ENCODE measurements at regions not wholly inside any gene's neighbourhood (a gene's known extent, or its start where the extent isn't known, plus 50 kb on each side); places are given as distances from the start of the nearest gene placed in this dataset.

DNA sequence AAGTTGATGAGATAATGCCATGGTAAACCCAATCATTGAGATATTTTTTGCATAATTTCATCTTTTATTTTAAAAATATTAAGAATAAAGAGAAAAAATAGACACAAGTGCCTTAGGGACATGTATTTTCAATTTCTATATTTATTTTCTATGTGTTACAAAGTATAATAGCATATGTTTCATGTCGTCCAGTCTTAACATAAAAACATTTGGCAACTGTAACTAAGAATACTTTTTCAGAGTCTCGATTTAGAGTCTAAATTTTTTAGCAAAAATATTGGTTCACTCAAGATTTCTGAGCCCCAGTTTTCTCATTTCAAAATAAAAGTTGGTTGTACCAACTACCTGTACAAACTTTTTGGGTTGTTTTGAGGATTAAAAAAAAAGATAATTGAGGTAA is 511.4 kb upstream of the ZNF385D start:
- Histone ChIP-seq H3K4me2 (ENCODE audit: insufficient read depth in 1 of 2, low read depth in 2 of 2, low read length in 2 of 2) (no peak overlapping the region), H4K5ac (ENCODE audit: insufficient read length, low read depth, low read length) (no peak overlapping the region), H2BK20ac (ENCODE audit: low read length) (no peak overlapping the region), H3K18ac (ENCODE audit: extremely low read depth, low read length) (no peak overlapping the region), H3K36me3 (ENCODE audit: control insufficient read depth in 2 of 4, insufficient read depth in 4 of 4, low read length in 3 of 4) (no peaks in the 10 kb centered on the region), H3K56ac (replicated peaks; ENCODE audit: insufficient read length, low read depth, low read length) (no peak overlapping the region), H3K27me3 (replicated peaks in 1 of 4; ENCODE audit: control insufficient read depth in 3 of 4, extremely low read depth in 1 of 4, insufficient read depth in 3 of 4, low read length in 3 of 4) (no peaks in the 10 kb centered on the region), H3K14ac (ENCODE audit: insufficient read length) (no peak overlapping the region), H3K4me1 (replicated peaks in 1 of 4; ENCODE audit: control insufficient read depth in 3 of 4, insufficient read depth in 4 of 4, low read length in 3 of 4) (no peaks in the 10 kb centered on the region), H4K91ac (replicated peaks; ENCODE audit: insufficient read length, low read length) (no peak overlapping the region), H2BK120ac (replicated peaks; ENCODE audit: low read depth, low read length) (no peak overlapping the region), H2BK15ac (ENCODE audit: low read length) (no peak overlapping the region), H2AFZ (ENCODE audit: low read length) (no peak overlapping the region), H2BK5ac (ENCODE audit: low read depth, low read length) (no peak overlapping the region), H3K9ac (replicated peaks in 1 of 4; ENCODE audit: extremely low read depth in 1 of 4, low read depth in 3 of 4, low read length in 3 of 4) (no peak overlapping the region), H3K4ac (replicated peaks; ENCODE audit: insufficient read length, low read depth, low read length) (no peak overlapping the region), H2BK12ac (ENCODE audit: low read depth, low read length) (no peak overlapping the region), H3K79me1 (ENCODE audit: low read depth, low read length) (no peaks in the 10 kb centered on the region), H3K79me2 (ENCODE audit: control insufficient read depth in 1 of 2, insufficient read depth in 2 of 2, low read length in 2 of 2) (no peaks in the 10 kb centered on the region), H4K20me1 (replicated peaks in 1 of 2; ENCODE audit: control insufficient read depth in 1 of 2, insufficient read depth in 2 of 2, low read length in 2 of 2) (peaks cover 0 to 2% of the 10 kb centered on the region in 2 experiments), H3K4me3 (ENCODE audit: extremely low read depth in 1 of 4, insufficient read depth in 2 of 4, low read depth in 3 of 4, low read length in 4 of 4) (no peak overlapping the region), H4K8ac (ENCODE audit: extremely low read depth, insufficient read depth, low read length) (no peak overlapping the region), H3K9me3 (ENCODE audit: insufficient read depth in 2 of 2, low read depth in 1 of 2, low read length in 1 of 2) (no peaks in the 10 kb centered on the region), H3K23ac (ENCODE audit: insufficient read length) (no peak overlapping the region), H3K27ac (ENCODE audit: low read depth, low read length) (no peak overlapping the region), H2AK5ac (ENCODE audit: low read depth, low read length) (no peak overlapping the region), H3K23me2 (ENCODE audit: low read depth, low read length) (no peaks in the 10 kb centered on the region; the same call in 1 of the 2 replicates)
- ChIA-PET POLR2A (ENCODE audit: partially characterized antibody) (no interaction called here), CTCF (ENCODE audit: partially characterized antibody) (interaction anchor here (0.7 kb wide), 1 partner anchor 382 kb away, joined by 3 read pairs; no protein-coding TSS in a partner anchor)
- FAIRE-seq (no peak), DNase-seq (ENCODE audit: low read depth in 1 of 2, low spot score in 2 of 2) (no peak)
- 87% methylated on average over 2 of the region's 2 CpGs; no CpG with 5 or more reads in 1 of the 2 experiments for WGBS, 2 experiments (ENCODE audit: extremely low coverage in 1 of 2, insufficient coverage in 1 of 2, insufficient read length in 1 of 2, insufficient replicate concordance in 2 of 2, low coverage in 1 of 2, low lambda C conversion rate in 2 of 2, missing lambda C conversion rate in 1 of 2)
- no peak for TF ChIP-seq POU5F1 (IDR thresholded peaks at IDR 0.05; ENCODE audit: low read depth, low read length)
- TF ChIP-seq EP300 (IDR thresholded peaks at IDR 0.05; ENCODE audit: borderline replicate concordance in 1 of 2, low read depth in 2 of 2, low read length in 2 of 2) = no peak
- TF ChIP-seq SIX5 (IDR thresholded peaks at IDR 0.05; ENCODE audit: low read depth, low read length) = no peak
- TF ChIP-seq SIRT6 (IDR thresholded peaks at IDR 0.05; ENCODE audit: low read length) = no peak
- no peak for TF ChIP-seq GTF2F1 (IDR thresholded peaks at IDR 0.05; ENCODE audit: borderline replicate concordance, low read depth, low read length)
- no peak for TF ChIP-seq MAFK (IDR thresholded peaks at IDR 0.05; ENCODE audit: low read depth, low read length)
- TF ChIP-seq CHD2 (IDR thresholded peaks at IDR 0.05; ENCODE audit: low read length) = no peak
- no peak for TF ChIP-seq BACH1 (IDR thresholded peaks at IDR 0.05; ENCODE audit: low read length)
- TF ChIP-seq TEAD4 (IDR thresholded peaks at IDR 0.05; ENCODE audit: low read depth, low read length) = no peak
- TF ChIP-seq CREB1 (IDR thresholded peaks at IDR 0.05) = no peak
- TF ChIP-seq JUN (IDR thresholded peaks at IDR 0.05; ENCODE audit: low read depth, low read length) = no peak
- no peak for TF ChIP-seq BCL11A (IDR thresholded peaks at IDR 0.05; ENCODE audit: low read depth in 2 of 2, low read length in 2 of 2)
- no peak for TF ChIP-seq CBX5 (IDR thresholded peaks at IDR 0.05; ENCODE audit: low read depth, low read length)
- TF ChIP-seq, protein P1, sequence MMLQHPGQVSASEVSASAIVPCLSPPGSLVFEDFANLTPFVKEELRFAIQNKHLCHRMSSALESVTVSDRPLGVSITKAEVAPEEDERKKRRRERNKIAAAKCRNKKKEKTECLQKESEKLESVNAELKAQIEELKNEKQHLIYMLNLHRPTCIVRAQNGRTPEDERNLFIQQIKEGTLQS (IDR thresholded peaks at IDR 0.05; ENCODE audit: insufficient read depth, low read depth, low read length) = no peak
- no peak for TF ChIP-seq CBX8 (IDR thresholded peaks at IDR 0.05; ENCODE audit: borderline replicate concordance, low read depth, low read length)

Measured in H1 (cell line).